ENCODE measurements at regions not wholly inside any gene's neighbourhood (a gene's known extent, or its start where the extent isn't known, plus 50 kb on each side); places are given as distances from the start of the nearest gene placed in this dataset.
"Not testable (repeated sequence)": the region's sequence is repeated elsewhere in the genome, so short reads cannot be mapped to it uniquely, and the experiment has no call there.

GRCh38 chr7:81074406-81074805, 155.6 kb upstream of the SEMA3C start:
- DNase-seq (ENCODE audit: low read depth in 2 of 3, low spot score in 1 of 3) = no peak

GRCh38 chr7:81073931-81074251, 155.0 kb upstream of the SEMA3C start:
- DNase-seq (ENCODE audit: low read depth in 2 of 3, low spot score in 1 of 3) = no peak

- no peak for DNase-seq (ENCODE audit: low read depth in 2 of 3, low spot score in 1 of 3)
These were observed 152.1 kb upstream of the SEMA3C start for GRCh38 chr7:81070956-81071355.

- DNase-seq (ENCODE audit: low read depth in 2 of 3, low spot score in 1 of 3) = no peak
These were observed 147.9 kb upstream of the SEMA3C start for GRCh38 chr7:81066797-81067196.

- DNase-seq (ENCODE audit: low read depth in 2 of 3, low spot score in 1 of 3) = no peak
These were observed 145.6 kb upstream of the SEMA3C start for GRCh38 chr7:81064426-81064825.

- no peak for DNase-seq (ENCODE audit: low read depth in 2 of 3, low spot score in 1 of 3)
These were observed 143.9 kb upstream of the SEMA3C start for GRCh38 chr7:81062755-81063154.

- DNase-seq (ENCODE audit: low read depth in 2 of 3, low spot score in 1 of 3) = not testable (repeated sequence)
These were observed 138.6 kb upstream of the SEMA3C start for GRCh38 chr7:81057469-81057868.

- DNase-seq (ENCODE audit: low read depth in 2 of 3, low spot score in 1 of 3) = no peak
These were observed 134.8 kb upstream of the SEMA3C start for GRCh38 chr7:81053623-81054022.

GRCh38 chr7:81051811-81052413, 133.1 kb upstream of the SEMA3C start:
- DNase-seq (ENCODE audit: low read depth in 2 of 3, low spot score in 1 of 3) = no peak

GRCh38 chr7:81045491-81046030, 126.7 kb upstream of the SEMA3C start:
- no peak for DNase-seq (ENCODE audit: low read depth in 2 of 3, low spot score in 1 of 3)

- not testable (repeated sequence) for DNase-seq (ENCODE audit: low read depth in 2 of 3, low spot score in 1 of 3)
These were observed 123.8 kb upstream of the SEMA3C start for GRCh38 chr7:81042646-81043045.

- DNase-seq (ENCODE audit: low read depth in 2 of 3, low spot score in 1 of 3) = no peak
These were observed 121.6 kb upstream of the SEMA3C start for GRCh38 chr7:81040496-81040895.

GRCh38 chr7:81036871-81037270, 118.0 kb upstream of the SEMA3C start:
- DNase-seq (ENCODE audit: low read depth in 2 of 3, low spot score in 1 of 3) = no peak

GRCh38 chr7:81036057-81036456, 117.2 kb upstream of the SEMA3C start:
- no peak for DNase-seq (ENCODE audit: low read depth in 2 of 3, low spot score in 1 of 3)

- no peak for DNase-seq (ENCODE audit: low read depth in 2 of 3, low spot score in 1 of 3)
These were observed 113.1 kb upstream of the SEMA3C start for GRCh38 chr7:81031996-81032395.

- no peak for DNase-seq (ENCODE audit: low read depth in 2 of 3, low spot score in 1 of 3)
These were observed 112.4 kb upstream of the SEMA3C start for GRCh38 chr7:81031243-81031642.

GRCh38 chr7:81030472-81030871, 111.6 kb upstream of the SEMA3C start:
- no peak for DNase-seq (ENCODE audit: low read depth in 2 of 3, low spot score in 1 of 3)

GRCh38 chr7:81029511-81029910, 110.7 kb upstream of the SEMA3C start:
- no peak for DNase-seq (ENCODE audit: low read depth in 2 of 3, low spot score in 1 of 3)

GRCh38 chr7:81025360-81025759, 106.5 kb upstream of the SEMA3C start:
- no peak for DNase-seq (ENCODE audit: low read depth in 2 of 3, low spot score in 1 of 3)

- DNase-seq (ENCODE audit: low read depth in 2 of 3, low spot score in 1 of 3) = no peak
These were observed 96.1 kb upstream of the SEMA3C start for GRCh38 chr7:81014908-81015307.

- DNase-seq (ENCODE audit: low read depth in 2 of 3, low spot score in 1 of 3) = no peak
These were observed 95.4 kb upstream of the SEMA3C start for GRCh38 chr7:81014266-81014665.

- no peak for DNase-seq (ENCODE audit: low read depth in 2 of 3, low spot score in 1 of 3)
These were observed 94.4 kb upstream of the SEMA3C start for GRCh38 chr7:81013083-81013817.

GRCh38 chr7:81008901-81009300, 90.0 kb upstream of the SEMA3C start:
- DNase-seq (ENCODE audit: low read depth in 2 of 3, low spot score in 1 of 3) = no peak
